Osteocyte (in vitro differentiated cells): ENCODE measurements at regions not wholly inside any gene's neighbourhood (a gene's known extent, or its start where the extent isn't known, plus 50 kb on each side); places are given as distances from the start of the nearest gene placed in this dataset.
A peak's percentile ranks its signal among the peaks of the same experiment; 100 is the strongest.

Experiments used
- DNase-seq: peaks from one replicate; pipeline ENCODE4 v3.0.0; 2021; ENCODE audit warnings: mixed read lengths; ENCODE audit not compliant: unreplicated experiment; ENCODE audit errors: extremely low spot score
- H3K27ac Mint-ChIP-seq: one replicate; pipeline ENCODE4 v1.8.0; 2021; ENCODE audit warnings: mild to moderate bottlenecking, mixed read lengths; ENCODE audit not compliant: unreplicated experiment
- H3K27me3 Mint-ChIP-seq: one replicate; pipeline ENCODE4 v1.8.0; 2021; ENCODE audit warnings: mixed read lengths; ENCODE audit not compliant: unreplicated experiment
- H3K36me3 Mint-ChIP-seq: one replicate; pipeline ENCODE4 v1.8.0; 2021; ENCODE audit warnings: mixed read lengths; ENCODE audit not compliant: unreplicated experiment
- H3K4me1 Mint-ChIP-seq: one replicate; pipeline ENCODE4 v1.8.0; 2021; ENCODE audit warnings: mixed read lengths; ENCODE audit not compliant: unreplicated experiment
- H3K4me3 Mint-ChIP-seq: one replicate; pipeline ENCODE4 v1.8.0; 2021; ENCODE audit warnings: mild to moderate bottlenecking, moderate library complexity, mixed read lengths; ENCODE audit not compliant: unreplicated experiment
- H3K9me3 Mint-ChIP-seq: one replicate; pipeline ENCODE4 v1.8.0; 2021; ENCODE audit warnings: mixed read lengths; ENCODE audit not compliant: unreplicated experiment
- CTCF ChIP-seq: fragments of 200-600 bp; sonication (generic); IDR thresholded peaks from 2 replicates; pipeline ENCODE4 v1.5.0; 2021; ENCODE audit warnings: antibody characterized with exemption, mild to moderate bottlenecking, moderate library complexity

DNA sequence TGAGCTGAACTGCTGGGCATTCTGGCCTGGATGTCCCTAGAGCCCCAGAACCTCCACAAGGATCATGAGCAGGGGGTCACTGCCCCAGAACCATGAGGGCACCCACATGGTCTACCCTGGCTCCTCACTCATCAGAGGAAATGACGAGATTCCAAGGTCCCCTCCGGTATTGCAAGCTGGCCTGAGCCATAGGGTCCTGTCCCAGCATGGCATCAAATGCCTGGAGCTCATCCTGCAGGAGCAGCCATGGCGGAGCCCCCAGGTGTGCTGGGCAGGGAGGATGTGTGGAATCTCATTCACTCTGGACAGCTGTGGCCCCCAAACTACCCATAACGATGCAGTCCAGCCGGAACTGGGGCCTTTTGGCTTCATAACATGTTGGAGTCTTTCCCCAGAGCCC lies 66.6 kb upstream of the ANTXRL start:
- Mint-ChIP-seq H3K36me3 (no peaks in the 10 kb centered on the region), H3K9me3 (no peaks in the 10 kb centered on the region), H3K4me1 (no peaks in the 10 kb centered on the region), H3K27me3 (peaks cover 16% of the 10 kb centered on the region), H3K27ac (no peak overlapping the region), H3K4me3 (no peak overlapping the region)
- no peak for DNase-seq
- no peak for TF ChIP-seq CTCF

DNA sequence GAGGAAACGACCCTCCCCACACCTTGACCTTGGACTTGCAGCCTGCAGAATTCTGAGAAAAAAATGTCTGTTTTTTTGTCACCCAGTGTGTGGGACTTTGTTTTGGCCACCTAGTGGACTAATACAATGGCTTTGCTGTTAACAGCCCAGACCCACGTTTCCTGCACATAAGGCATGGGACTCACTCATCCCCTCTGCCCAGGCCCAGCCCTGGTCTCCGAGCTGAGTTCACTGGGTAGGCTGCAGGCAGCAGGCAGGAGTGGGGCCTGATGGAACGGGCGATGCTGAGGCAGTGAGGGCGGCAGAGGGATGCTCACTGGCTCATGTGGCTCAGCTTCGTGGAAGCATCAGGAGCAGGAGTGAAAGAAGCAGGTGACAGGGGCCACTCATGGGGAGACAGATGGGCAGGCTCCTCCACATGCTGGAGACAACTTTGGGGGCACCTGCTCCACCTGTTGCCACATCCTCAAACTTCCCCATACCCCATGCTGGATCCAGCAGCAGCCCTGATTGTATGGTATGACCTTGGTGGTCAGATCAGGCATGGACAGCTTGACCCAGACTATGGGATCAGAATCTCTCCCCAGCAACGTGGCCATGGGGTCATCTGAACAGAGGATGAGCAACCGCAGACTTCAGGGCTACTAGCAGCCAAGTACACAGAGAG lies 65.8 kb upstream of the ANTXRL start:
- Mint-ChIP-seq H3K27me3 (peaks cover 14% of the 10 kb centered on the region), H3K9me3 (no peaks in the 10 kb centered on the region), H3K4me3 (no peak overlapping the region), H3K27ac (no peak overlapping the region), H3K4me1 (no peaks in the 10 kb centered on the region), H3K36me3 (no peaks in the 10 kb centered on the region)
- TF ChIP-seq CTCF = peak; percentile 18
- no peak for DNase-seq

- TF ChIP-seq CTCF = no peak
- Mint-ChIP-seq H3K27me3 (peaks cover 12% of the 10 kb centered on the region), H3K4me3 (no peak overlapping the region), H3K27ac (no peak overlapping the region), H3K4me1 (no peaks in the 10 kb centered on the region), H3K9me3 (no peaks in the 10 kb centered on the region), H3K36me3 (no peaks in the 10 kb centered on the region)
- DNase-seq = no peak
Measured at GRCh38 chr10:46222364-46222935, 64.3 kb upstream of the ANTXRL start.

- TF ChIP-seq CTCF = no peak
- H3K9me3 Mint-ChIP-seq = no peaks in the 10 kb centered on the region
- no peak overlapping the region for H3K4me3 Mint-ChIP-seq
- H3K36me3 Mint-ChIP-seq = no peaks in the 10 kb centered on the region
- H3K27me3 Mint-ChIP-seq = peaks cover 13% of the 10 kb centered on the region
- H3K4me1 Mint-ChIP-seq = no peaks in the 10 kb centered on the region
- no peak for DNase-seq
- no peak overlapping the region for H3K27ac Mint-ChIP-seq
Measured at GRCh38 chr10:46223064-46223480, 63.7 kb upstream of the ANTXRL start.

DNA sequence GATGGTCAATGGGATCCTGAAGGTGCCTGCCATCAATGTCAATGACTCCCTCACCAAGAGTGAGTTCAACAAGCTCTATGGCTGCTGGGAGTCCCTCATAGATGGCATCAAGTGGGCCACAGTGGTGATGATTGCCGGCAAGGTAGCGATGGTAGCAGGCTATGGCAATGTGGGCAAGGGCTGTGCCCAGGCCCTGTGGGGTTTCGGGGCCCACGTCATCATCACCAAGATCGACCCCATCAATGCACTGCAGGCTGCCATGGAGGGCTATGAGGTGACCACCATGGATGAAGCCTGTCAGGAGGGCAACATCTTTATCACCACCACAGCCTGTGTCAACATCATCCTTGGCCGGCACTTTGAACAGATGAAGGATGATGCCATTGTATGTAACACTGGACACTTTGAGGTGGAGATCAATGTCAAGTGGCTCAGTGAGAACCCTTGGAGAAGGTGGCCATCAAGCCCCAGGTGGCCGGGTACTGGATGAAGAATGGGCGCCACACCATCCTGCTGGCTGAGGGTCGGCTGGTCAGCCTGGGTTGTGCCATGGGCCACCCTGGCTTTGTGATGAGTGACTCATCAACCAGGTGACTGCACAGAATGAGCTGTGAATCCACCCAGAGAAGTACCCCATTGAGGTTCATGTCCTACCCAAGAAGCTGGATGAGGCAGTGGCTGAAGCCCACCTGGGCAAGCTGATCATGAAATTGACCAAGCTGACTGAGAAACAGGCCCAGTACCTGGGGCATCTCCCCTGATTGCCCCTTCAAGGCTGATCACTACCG lies 63.0 kb upstream of the ANTXRL start:
- no peaks in the 10 kb centered on the region for H3K4me1 Mint-ChIP-seq
- H3K27me3 Mint-ChIP-seq = peaks cover 12% of the 10 kb centered on the region
- no peaks in the 10 kb centered on the region for H3K9me3 Mint-ChIP-seq
- H3K27ac Mint-ChIP-seq = no peak overlapping the region
- H3K36me3 Mint-ChIP-seq = no peaks in the 10 kb centered on the region
- no peak for TF ChIP-seq CTCF
- H3K4me3 Mint-ChIP-seq = no peak overlapping the region
- DNase-seq = no peak
